Fibroblast of villous mesenchyme (primary cell): ENCODE measurements at regions not wholly inside any gene's neighbourhood (a gene's known extent, or its start where the extent isn't known, plus 50 kb on each side); places are given as distances from the start of the nearest gene placed in this dataset.
"Not testable (repeated sequence)": the region's sequence is repeated elsewhere in the genome, so short reads cannot be mapped to it uniquely, and the experiment has no call there.

ENCODE experiments used
- DNase-seq: peaks from one replicate; pipeline ENCODE4 v3.0.0-alpha.2; 2010; ENCODE audit warnings: low read depth
- H3K4me3 ChIP-seq: 2 replicates; pipeline ENCODE4 v1.5.1; 2011; ENCODE audit warnings: low read depth, mild to moderate bottlenecking, low read length
- TF ChIP-seq, protein P1 (sequence below): IDR thresholded peaks from 2 replicates; pipeline ENCODE4 v1.5.1; 2012; ENCODE audit warnings: low read depth, mild to moderate bottlenecking, low read length; ENCODE audit not compliant: insufficient read depth

DNA sequence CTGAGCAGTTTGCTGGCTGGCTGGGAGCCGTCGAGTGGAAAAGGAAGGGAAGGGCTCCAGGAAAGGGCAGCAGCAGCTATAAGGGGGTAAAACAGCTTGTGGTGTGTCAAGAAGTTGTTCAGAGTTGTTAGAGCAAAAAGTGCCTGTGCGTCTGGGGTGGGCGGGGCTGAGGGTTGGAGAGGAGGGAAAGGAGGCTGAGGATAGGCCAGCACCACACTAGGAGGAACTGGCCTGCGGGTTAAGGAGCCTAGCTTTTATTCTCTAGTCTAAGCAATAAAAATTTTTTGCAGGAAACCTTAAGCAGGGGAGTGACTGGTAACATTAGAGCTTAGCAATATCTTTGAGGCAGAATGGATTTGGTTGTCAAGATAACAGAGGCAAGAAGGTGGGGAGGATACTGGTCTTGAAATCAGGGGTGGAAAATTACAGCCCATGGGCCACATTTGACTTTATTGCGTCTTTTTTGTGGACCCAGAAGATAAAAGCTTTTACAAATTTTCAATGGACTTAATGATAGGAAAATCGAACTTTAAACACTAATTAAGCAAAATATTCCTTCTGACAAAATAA lies 134.5 kb upstream of the AADACL2 start:
- no peak for DNase-seq
- TF ChIP-seq, protein P1, sequence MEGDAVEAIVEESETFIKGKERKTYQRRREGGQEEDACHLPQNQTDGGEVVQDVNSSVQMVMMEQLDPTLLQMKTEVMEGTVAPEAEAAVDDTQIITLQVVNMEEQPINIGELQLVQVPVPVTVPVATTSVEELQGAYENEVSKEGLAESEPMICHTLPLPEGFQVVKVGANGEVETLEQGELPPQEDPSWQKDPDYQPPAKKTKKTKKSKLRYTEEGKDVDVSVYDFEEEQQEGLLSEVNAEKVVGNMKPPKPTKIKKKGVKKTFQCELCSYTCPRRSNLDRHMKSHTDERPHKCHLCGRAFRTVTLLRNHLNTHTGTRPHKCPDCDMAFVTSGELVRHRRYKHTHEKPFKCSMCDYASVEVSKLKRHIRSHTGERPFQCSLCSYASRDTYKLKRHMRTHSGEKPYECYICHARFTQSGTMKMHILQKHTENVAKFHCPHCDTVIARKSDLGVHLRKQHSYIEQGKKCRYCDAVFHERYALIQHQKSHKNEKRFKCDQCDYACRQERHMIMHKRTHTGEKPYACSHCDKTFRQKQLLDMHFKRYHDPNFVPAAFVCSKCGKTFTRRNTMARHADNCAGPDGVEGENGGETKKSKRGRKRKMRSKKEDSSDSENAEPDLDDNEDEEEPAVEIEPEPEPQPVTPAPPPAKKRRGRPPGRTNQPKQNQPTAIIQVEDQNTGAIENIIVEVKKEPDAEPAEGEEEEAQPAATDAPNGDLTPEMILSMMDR = no peak
- H3K4me3 ChIP-seq = no peak overlapping the region

DNA sequence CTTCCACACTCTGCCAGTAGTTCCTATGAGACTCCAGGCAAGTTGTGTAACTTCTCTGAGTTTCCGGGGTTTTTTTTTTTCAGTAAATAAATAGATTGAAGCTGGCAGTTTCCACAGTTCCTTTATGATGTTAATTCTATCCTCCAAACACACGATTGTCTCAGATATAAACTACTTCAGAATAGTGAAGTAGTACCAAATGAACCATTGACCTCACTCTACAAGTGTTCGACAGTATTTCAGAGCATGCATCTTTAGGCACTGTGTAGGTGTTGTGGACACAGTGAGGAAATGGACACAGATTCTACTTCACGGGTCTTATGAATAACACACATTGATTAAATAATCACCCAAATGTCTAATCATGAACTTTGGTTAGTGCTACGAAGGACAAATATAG lies 136.1 kb upstream of the IGSF10 start:
- no peak for DNase-seq
- H3K4me3 ChIP-seq = no peak overlapping the region
- TF ChIP-seq, protein P1 = no peak

DNA sequence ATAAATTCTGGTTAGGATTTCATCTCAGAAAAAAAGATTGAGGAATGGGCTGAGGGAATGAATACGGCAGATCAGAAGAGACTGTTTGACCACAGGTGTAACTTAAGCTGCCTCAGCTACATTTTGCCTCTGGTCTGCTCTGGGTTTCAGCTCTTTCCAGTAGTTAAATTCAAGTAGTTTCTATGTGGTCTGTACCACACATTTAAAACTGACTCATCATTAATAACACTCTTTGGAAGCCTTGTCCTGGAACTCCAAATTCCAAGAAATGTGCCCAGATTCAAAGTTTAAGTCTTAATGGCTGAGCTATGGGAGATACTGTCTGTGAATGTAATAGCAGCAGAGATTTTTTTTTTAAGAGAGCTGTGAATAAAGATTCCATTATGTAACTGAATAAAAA lies 133.1 kb upstream of the IGSF10 start:
- no peak overlapping the region for H3K4me3 ChIP-seq
- no peak for DNase-seq
- TF ChIP-seq, protein P1 = no peak

DNA sequence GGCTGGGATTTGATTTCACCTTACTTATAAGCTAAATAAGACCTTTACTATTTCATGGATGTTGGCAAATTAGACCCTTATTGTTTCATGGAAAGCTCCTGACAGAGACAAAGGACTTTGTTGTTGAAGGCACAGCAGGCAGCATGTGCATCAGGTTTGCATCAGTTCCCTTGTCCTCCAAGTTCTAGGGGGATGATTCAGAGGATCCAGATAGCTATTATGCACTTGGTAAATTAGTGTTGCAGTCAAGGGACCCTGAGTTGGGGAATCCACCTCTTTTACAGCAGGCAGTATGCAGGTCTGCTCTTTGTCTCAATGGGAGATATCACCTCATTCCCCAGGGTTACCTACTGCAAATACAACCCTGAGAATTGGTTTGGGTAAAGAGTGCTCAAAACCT lies 131.4 kb upstream of the IGSF10 start:
- DNase-seq = no peak
- no peak overlapping the region for H3K4me3 ChIP-seq
- TF ChIP-seq, protein P1 = no peak

DNA sequence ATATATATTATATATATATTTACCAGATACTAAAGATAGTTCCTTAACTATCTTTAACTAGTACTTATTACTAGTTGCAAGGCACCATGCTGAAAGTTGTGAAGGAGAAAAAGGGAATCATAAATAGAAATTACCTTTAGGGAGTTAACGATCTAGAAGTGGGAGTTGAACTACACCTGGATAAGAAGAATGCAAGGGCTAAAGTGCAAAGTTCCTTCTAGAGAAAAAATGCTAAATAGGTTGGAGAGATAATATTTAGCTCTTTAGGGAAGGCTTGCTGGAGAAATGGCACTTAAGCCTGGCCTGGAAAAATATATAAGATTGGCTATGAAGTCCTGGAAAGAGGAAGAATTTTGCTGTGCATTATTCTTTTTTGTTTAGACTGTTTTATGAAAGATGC lies 130.6 kb upstream of the IGSF10 start:
- TF ChIP-seq, protein P1 = no peak
- DNase-seq = no peak
- H3K4me3 ChIP-seq = no peak overlapping the region

DNA sequence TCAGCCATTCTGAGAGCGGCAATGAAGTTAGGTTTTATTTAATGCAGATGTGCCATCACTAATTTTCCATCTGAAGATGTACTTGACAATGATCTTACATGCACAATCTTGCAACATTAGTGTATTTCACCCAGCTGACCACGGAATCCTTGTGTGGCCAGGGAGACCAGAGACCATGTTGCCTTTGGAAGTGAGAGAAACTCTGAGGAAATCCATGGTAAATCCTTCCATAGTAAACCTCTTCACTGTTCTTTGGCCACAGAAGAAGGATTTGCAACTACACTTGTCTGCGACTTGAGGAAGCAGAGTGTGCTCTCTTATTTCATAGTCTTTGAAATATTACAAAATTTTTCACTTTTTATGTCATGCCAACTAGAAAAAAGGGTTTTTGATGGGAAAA lies 128.4 kb upstream of the IGSF10 start:
- DNase-seq = no peak
- no peak overlapping the region for H3K4me3 ChIP-seq
- TF ChIP-seq, protein P1 = no peak

DNA sequence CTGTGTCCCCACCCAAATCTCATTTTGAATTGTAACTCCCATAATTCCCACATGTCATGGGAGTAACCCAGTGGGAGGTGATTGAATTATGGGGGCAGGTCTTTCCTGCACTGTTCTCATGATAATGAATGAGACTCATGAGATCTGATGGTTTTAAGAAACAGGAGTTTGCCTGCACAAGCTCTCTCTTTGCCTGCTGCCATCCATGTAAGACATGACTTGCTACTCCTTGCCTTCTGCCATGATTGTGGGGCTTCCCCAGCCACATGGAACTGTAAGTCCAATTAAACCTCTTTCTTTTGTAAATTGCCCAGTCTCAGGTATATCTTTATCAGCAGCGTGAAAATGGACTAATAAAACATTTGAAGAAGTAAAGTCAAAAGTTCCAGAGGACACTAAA lies 126.8 kb upstream of the IGSF10 start:
- not testable (repeated sequence) for DNase-seq, H3K4me3 ChIP-seq
